LNCaP clone FGC (cell line): ENCODE measurements at regions not wholly inside any gene's neighbourhood (a gene's known extent, or its start where the extent isn't known, plus 50 kb on each side); places are given as distances from the start of the nearest gene placed in this dataset.
"Not testable (repeated sequence)": the region's sequence is repeated elsewhere in the genome, so short reads cannot be mapped to it uniquely, and the experiment has no call there.

ENCODE experiments used
- DNase-seq: peaks from one replicate; pipeline ENCODE4 v3.0.0-alpha.2; 2011; ENCODE audit warnings: low read depth
- H3K4me3 ChIP-seq: 2 replicates; pipeline ENCODE4 v1.5.1; 2011; ENCODE audit warnings: mild to moderate bottlenecking, low read depth, low read length, control low read depth
- TF ChIP-seq, protein P1 (sequence below): IDR thresholded peaks from 2 replicates; pipeline ENCODE4 v1.5.1; 2012; ENCODE audit warnings: mild to moderate bottlenecking; ENCODE audit not compliant: control insufficient read depth, insufficient read depth; ENCODE audit errors: extremely low read depth

DNA sequence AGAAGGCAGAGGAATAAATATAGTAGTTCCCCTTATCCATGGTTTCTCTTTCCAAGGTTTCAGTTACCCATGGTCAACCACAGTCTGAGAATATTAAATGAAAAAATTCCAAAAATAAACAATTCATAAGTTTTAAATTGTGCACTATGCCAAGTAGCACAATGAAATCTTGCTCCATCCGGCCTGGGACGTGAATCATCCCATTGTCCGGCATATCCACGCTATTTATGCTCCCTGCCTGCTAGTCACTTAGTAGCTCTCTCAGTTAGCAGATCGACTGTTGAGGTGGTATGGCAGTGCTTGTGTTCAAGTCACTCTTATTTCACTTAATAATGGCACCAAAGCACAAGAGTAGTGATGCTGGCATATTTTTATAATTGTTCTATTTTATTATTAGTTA lies 58.6 kb upstream of the ARHGAP29 start:
- DNase-seq, result no peak
- no peak overlapping the region for H3K4me3 ChIP-seq
- TF ChIP-seq, protein P1, sequence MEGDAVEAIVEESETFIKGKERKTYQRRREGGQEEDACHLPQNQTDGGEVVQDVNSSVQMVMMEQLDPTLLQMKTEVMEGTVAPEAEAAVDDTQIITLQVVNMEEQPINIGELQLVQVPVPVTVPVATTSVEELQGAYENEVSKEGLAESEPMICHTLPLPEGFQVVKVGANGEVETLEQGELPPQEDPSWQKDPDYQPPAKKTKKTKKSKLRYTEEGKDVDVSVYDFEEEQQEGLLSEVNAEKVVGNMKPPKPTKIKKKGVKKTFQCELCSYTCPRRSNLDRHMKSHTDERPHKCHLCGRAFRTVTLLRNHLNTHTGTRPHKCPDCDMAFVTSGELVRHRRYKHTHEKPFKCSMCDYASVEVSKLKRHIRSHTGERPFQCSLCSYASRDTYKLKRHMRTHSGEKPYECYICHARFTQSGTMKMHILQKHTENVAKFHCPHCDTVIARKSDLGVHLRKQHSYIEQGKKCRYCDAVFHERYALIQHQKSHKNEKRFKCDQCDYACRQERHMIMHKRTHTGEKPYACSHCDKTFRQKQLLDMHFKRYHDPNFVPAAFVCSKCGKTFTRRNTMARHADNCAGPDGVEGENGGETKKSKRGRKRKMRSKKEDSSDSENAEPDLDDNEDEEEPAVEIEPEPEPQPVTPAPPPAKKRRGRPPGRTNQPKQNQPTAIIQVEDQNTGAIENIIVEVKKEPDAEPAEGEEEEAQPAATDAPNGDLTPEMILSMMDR, result no peak

DNA sequence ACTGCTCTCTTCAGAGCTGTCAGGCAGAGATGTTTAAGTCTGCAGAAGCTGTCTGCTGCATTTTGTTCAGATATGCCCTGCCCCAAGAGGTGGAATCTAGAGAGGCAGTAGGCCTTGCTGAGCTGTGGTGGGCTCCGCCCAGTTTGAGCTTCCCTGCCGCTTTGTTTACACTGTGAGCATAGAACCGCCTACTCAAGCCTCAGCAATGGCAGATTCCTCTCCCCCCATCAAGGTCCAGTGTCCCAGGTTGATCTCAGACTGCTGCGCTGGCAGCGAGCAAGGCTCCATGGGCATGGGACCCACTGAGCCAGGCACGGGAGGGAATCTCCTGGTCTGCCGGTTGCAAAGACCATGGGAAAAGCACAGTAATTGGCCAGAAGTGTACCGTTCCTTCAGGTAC lies 55.6 kb upstream of the ARHGAP29 start:
- DNase-seq, H3K4me3 ChIP-seq: not testable (repeated sequence)

DNA sequence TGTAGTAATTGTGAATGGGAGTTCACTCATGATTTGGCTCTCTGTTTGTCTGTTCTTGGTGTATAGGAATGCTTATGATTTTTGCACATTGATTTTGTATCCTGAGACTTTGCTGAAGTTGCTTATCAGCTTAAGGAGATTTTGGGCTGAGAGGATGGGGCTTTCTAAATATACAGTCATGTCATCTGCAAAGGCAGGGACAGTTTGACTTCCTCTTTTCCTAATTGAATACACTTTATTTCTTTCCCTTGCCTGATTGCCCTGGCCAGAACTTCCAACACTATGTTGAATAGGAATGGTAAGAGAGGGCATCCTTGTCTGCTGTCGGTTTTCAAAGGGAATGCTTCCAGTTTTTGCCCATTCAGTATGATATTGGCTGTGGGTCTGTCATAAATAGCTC lies 51.9 kb upstream of the ARHGAP29 start:
- H3K4me3 ChIP-seq, DNase-seq: not testable (repeated sequence)
